Calu3 (cell line): ENCODE measurements at regions not wholly inside any gene's neighbourhood (a gene's known extent, or its start where the extent isn't known, plus 50 kb on each side); places are given as distances from the start of the nearest gene placed in this dataset.

Experiments
- BruUV-seq: library from RNA; stranded (reverse); fragments of 400-500 nt; replicated peaks from 2 replicates; lab custom pipeline; 2021; lab: Mats Ljungman, UMichigan
- CTCF ChIA-PET: fragments of 300-600 bp; sonication (Branson Sonifier 250); formaldehyde crosslinking; loops from one replicate; lab custom pipeline; 2022; ENCODE audit warnings: antibody characterized with exemption; lab: Charles Lee
- DNase-seq: peaks from one replicate; pipeline ENCODE4 v3.0.0; 2022
- H3K27ac Mint-ChIP-seq: one replicate; pipeline ENCODE4 v1.8.0; 2022; ENCODE audit warnings: mixed read lengths; ENCODE audit not compliant: unreplicated experiment
- H3K27me3 Mint-ChIP-seq: one replicate; pipeline ENCODE4 v1.8.0; 2022; ENCODE audit warnings: mixed read lengths; ENCODE audit not compliant: unreplicated experiment
- H3K36me3 Mint-ChIP-seq: one replicate; pipeline ENCODE4 v1.8.0; 2022; ENCODE audit warnings: mild to moderate bottlenecking, moderate library complexity, mixed read lengths; ENCODE audit not compliant: insufficient read depth, unreplicated experiment
- H3K4me1 Mint-ChIP-seq: one replicate; pipeline ENCODE4 v1.8.0; 2022; ENCODE audit warnings: mild to moderate bottlenecking, low read depth, mixed read lengths; ENCODE audit not compliant: unreplicated experiment
- H3K4me3 Mint-ChIP-seq: one replicate; pipeline ENCODE4 v1.8.0; 2022; ENCODE audit warnings: mild to moderate bottlenecking, low read depth, moderate library complexity, mixed read lengths; ENCODE audit not compliant: unreplicated experiment
- H3K9me3 Mint-ChIP-seq: one replicate; pipeline ENCODE4 v1.8.0; 2022; ENCODE audit warnings: low read depth, mixed read lengths; ENCODE audit not compliant: unreplicated experiment
- intact Hi-C: fragments of 100-400 bp; cut with micrococcal nuclease; formaldehyde crosslinking; loops from one replicate; pipeline ENCODE4 v1.10.0; 2022; ENCODE audit not compliant: unreplicated experiment
- TF ChIP-seq, protein P1 (sequence below): fragments of 200-600 bp; IDR thresholded peaks from one replicate; pipeline ENCODE4 v1.8.0; 2022; ENCODE audit warnings: antibody characterized with exemption; ENCODE audit not compliant: unreplicated experiment

GRCh38 chr17:59505610-59506276, 59.7 kb upstream of the DHX40 start:
- H3K4me1 Mint-ChIP-seq = no peaks in the 10 kb centered on the region
- intact Hi-C loops = no loop called here
- H3K9me3 Mint-ChIP-seq = no peaks in the 10 kb centered on the region
- H3K36me3 Mint-ChIP-seq = no peaks in the 10 kb centered on the region
- TF ChIP-seq, protein P1, sequence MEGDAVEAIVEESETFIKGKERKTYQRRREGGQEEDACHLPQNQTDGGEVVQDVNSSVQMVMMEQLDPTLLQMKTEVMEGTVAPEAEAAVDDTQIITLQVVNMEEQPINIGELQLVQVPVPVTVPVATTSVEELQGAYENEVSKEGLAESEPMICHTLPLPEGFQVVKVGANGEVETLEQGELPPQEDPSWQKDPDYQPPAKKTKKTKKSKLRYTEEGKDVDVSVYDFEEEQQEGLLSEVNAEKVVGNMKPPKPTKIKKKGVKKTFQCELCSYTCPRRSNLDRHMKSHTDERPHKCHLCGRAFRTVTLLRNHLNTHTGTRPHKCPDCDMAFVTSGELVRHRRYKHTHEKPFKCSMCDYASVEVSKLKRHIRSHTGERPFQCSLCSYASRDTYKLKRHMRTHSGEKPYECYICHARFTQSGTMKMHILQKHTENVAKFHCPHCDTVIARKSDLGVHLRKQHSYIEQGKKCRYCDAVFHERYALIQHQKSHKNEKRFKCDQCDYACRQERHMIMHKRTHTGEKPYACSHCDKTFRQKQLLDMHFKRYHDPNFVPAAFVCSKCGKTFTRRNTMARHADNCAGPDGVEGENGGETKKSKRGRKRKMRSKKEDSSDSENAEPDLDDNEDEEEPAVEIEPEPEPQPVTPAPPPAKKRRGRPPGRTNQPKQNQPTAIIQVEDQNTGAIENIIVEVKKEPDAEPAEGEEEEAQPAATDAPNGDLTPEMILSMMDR = no peak
- DNase-seq = no peak
- no peak overlapping the region for H3K4me3 Mint-ChIP-seq
- no TSS peak for BruUV-seq
- CTCF ChIA-PET = no interaction called here
- H3K27me3 Mint-ChIP-seq = no peaks in the 10 kb centered on the region
- no peak overlapping the region for H3K27ac Mint-ChIP-seq

GRCh38 chr17:59506894-59507726, 58.3 kb upstream of the DHX40 start:
- TF ChIP-seq, protein P1 = no peak
- Mint-ChIP-seq H3K4me3 (no peak overlapping the region), H3K9me3 (no peaks in the 10 kb centered on the region), H3K36me3 (no peaks in the 10 kb centered on the region), H3K27me3 (no peaks in the 10 kb centered on the region), H3K27ac (no peak overlapping the region), H3K4me1 (no peaks in the 10 kb centered on the region)
- intact Hi-C loops = no loop called here
- DNase-seq = no peak
- no TSS peak for BruUV-seq
- CTCF ChIA-PET = no interaction called here

- Mint-ChIP-seq H3K27me3 (no peaks in the 10 kb centered on the region), H3K27ac (no peak overlapping the region), H3K4me1 (peaks cover 5% of the 10 kb centered on the region), H3K9me3 (no peaks in the 10 kb centered on the region), H3K36me3 (no peaks in the 10 kb centered on the region), H3K4me3 (no peak overlapping the region)
- CTCF ChIA-PET = interaction anchor here (0.7 kb wide), 1 partner anchor 955 kb away, joined by 4 read pairs; no protein-coding TSS in a partner anchor
- intact Hi-C loops = no loop called here
- DNase-seq = no peak
- TF ChIP-seq, protein P1 = no peak
- no TSS peak for BruUV-seq
These were observed 56.3 kb upstream of the DHX40 start for GRCh38 chr17:59508999-59509625.

DNA sequence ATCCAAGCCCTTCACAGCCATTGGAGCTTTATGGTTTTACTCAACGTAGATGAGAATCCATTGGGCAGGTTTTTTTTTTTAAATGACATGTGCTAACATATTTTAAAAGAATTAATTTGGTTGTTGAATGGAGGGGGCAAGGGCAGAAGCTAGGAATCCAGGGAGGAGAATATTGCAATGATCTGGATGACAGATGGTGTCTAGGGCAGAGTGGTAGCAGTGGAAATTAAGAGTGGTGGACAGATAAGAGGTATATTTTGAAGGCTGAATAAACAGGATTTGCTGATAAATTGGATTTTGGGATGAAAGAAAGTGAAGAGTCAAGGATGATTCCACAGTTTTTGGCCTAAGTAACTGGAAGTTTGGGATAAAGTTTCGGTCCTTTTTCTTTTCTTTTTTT, 54.8 kb upstream of the DHX40 start:
- Mint-ChIP-seq H3K4me3 (no peak overlapping the region), H3K27me3 (no peaks in the 10 kb centered on the region), H3K9me3 (no peaks in the 10 kb centered on the region), H3K27ac (no peak overlapping the region), H3K36me3 (no peaks in the 10 kb centered on the region), H3K4me1 (peaks cover 9% of the 10 kb centered on the region)
- intact Hi-C loops = no loop called here
- BruUV-seq = no TSS peak
- DNase-seq = no peak
- TF ChIP-seq, protein P1 = no peak
- CTCF ChIA-PET = no interaction called here
